HK-2 (cell line): ENCODE measurements at regions not wholly inside any gene's neighbourhood (a gene's known extent, or its start where the extent isn't known, plus 50 kb on each side); places are given as distances from the start of the nearest gene placed in this dataset.
"Not testable (repeated sequence)": the region's sequence is repeated elsewhere in the genome, so short reads cannot be mapped to it uniquely, and the experiment has no call there.

Experiments
- DNase-seq: peaks from one replicate; pipeline ENCODE4 v3.0.0-alpha.2; 2018; ENCODE audit not compliant: unreplicated experiment

- no peak for DNase-seq
Observed at GRCh38 chr11:116046127-116046526, 541.9 kb upstream of the CADM1 start.

GRCh38 chr11:116044941-116045340, 540.7 kb upstream of the CADM1 start:
- DNase-seq = no peak

- no peak for DNase-seq
Observed at GRCh38 chr11:116044520-116044919, 540.3 kb upstream of the CADM1 start.

- no peak for DNase-seq
Observed at GRCh38 chr11:116043857-116044256, 539.6 kb upstream of the CADM1 start.

- DNase-seq = not testable (repeated sequence)
Observed at GRCh38 chr11:116043059-116043458, 538.8 kb upstream of the CADM1 start.

GRCh38 chr11:116042146-116042545, 537.9 kb upstream of the CADM1 start:
- DNase-seq = no peak

- DNase-seq = no peak
Observed at GRCh38 chr11:116037861-116038260, 533.6 kb upstream of the CADM1 start.

- no peak for DNase-seq
Observed at GRCh38 chr11:116035977-116036376, 531.8 kb upstream of the CADM1 start.

GRCh38 chr11:116033931-116034553, 529.8 kb upstream of the CADM1 start:
- no peak for DNase-seq

- DNase-seq = no peak
Observed at GRCh38 chr11:116030697-116031331, 526.6 kb upstream of the CADM1 start.

- DNase-seq = not testable (repeated sequence)
Observed at GRCh38 chr11:116028506-116028905, 524.3 kb upstream of the CADM1 start.

- no peak for DNase-seq
Observed at GRCh38 chr11:115999437-115999836, 495.2 kb upstream of the CADM1 start.

GRCh38 chr11:115996808-115997188, 492.6 kb upstream of the CADM1 start:
- DNase-seq = no peak

GRCh38 chr11:115996125-115996807, 492.1 kb upstream of the CADM1 start:
- DNase-seq = no peak

GRCh38 chr11:115993590-115993989, 489.4 kb upstream of the CADM1 start:
- no peak for DNase-seq

- no peak for DNase-seq
Observed at GRCh38 chr11:115990004-115990447, 485.8 kb upstream of the CADM1 start.

GRCh38 chr11:115985896-115986295, 481.7 kb upstream of the CADM1 start:
- DNase-seq = no peak

- DNase-seq = no peak
Observed at GRCh38 chr11:115984228-115984627, 480.0 kb upstream of the CADM1 start.

- no peak for DNase-seq
Observed at GRCh38 chr11:115982666-115983065, 478.5 kb upstream of the CADM1 start.

- no peak for DNase-seq
Observed at GRCh38 chr11:115981814-115982471, 477.7 kb upstream of the CADM1 start.

GRCh38 chr11:115981104-115981481, 476.9 kb upstream of the CADM1 start:
- no peak for DNase-seq

- no peak for DNase-seq
Observed at GRCh38 chr11:115980337-115981103, 476.3 kb upstream of the CADM1 start.
